Endothelial cell of umbilical vein (primary cell): ENCODE measurements at regions not wholly inside any gene's neighbourhood (a gene's known extent, or its start where the extent isn't known, plus 50 kb on each side); places are given as distances from the start of the nearest gene placed in this dataset.

Source experiments
- EZH2 ChIP-seq: IDR thresholded peaks from 2 replicates; pipeline ENCODE4 v1.6.1; 2012; ENCODE audit warnings: borderline replicate concordance, low read depth, mild to moderate bottlenecking, moderate library complexity, low read length, inconsistent platforms; ENCODE audit not compliant: severe bottlenecking
- POLR2A ChIP-seq: IDR thresholded peaks from 2 replicates; pipeline ENCODE4 v1.6.1; 2012; ENCODE audit warnings: low read depth, mild to moderate bottlenecking, control low read depth, low read length
- POLR2AphosphoS5 ChIP-seq: IDR thresholded peaks from 2 replicates; pipeline ENCODE4 v1.6.1; 2012; ENCODE audit warnings: low read depth, mild to moderate bottlenecking, control low read depth, low read length, moderate library complexity; ENCODE audit not compliant: insufficient read depth
- TF ChIP-seq, protein P1 (sequence below), 2 donors: IDR thresholded peaks; 1 replicate in 1 of 2; 2 replicates in 1 of 2; pipeline ENCODE4 v1.5.1; 2011; ENCODE audit warnings: low read length in 2 of 2, mild to moderate bottlenecking in 2 of 2, moderate library complexity in 2 of 2, control low read depth in 1 of 2, inconsistent platforms in 1 of 2, low read depth in 1 of 2; ENCODE audit not compliant: insufficient read depth in 1 of 2; ENCODE audit errors: extremely low read depth in 1 of 2

- TF ChIP-seq, protein P1, sequence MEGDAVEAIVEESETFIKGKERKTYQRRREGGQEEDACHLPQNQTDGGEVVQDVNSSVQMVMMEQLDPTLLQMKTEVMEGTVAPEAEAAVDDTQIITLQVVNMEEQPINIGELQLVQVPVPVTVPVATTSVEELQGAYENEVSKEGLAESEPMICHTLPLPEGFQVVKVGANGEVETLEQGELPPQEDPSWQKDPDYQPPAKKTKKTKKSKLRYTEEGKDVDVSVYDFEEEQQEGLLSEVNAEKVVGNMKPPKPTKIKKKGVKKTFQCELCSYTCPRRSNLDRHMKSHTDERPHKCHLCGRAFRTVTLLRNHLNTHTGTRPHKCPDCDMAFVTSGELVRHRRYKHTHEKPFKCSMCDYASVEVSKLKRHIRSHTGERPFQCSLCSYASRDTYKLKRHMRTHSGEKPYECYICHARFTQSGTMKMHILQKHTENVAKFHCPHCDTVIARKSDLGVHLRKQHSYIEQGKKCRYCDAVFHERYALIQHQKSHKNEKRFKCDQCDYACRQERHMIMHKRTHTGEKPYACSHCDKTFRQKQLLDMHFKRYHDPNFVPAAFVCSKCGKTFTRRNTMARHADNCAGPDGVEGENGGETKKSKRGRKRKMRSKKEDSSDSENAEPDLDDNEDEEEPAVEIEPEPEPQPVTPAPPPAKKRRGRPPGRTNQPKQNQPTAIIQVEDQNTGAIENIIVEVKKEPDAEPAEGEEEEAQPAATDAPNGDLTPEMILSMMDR (IDR thresholded peaks at IDR 0.05; ENCODE audit: extremely low read depth in 1 of 2, insufficient read depth in 1 of 2, low read depth in 1 of 2, low read length in 2 of 2), result no peak
- TF ChIP-seq POLR2A (no peak), EZH2 (no peak), POLR2AphosphoS5 (no peak)
Measured at GRCh38 chr12:47520029-47520428, 185.8 kb downstream of the RPAP3 start.
